CD4-positive, alpha-beta T cell (primary cell): ENCODE measurements at regions not wholly inside any gene's neighbourhood (a gene's known extent, or its start where the extent isn't known, plus 50 kb on each side); places are given as distances from the start of the nearest gene placed in this dataset.

Experiments
- ATAC-seq: fragments of 200-7000 bp; cut with Tn5 transposase; one replicate; pipeline ENCODE4 v1.10.0; 2022; ENCODE audit warnings: mild to moderate bottlenecking; ENCODE audit not compliant: poor library complexity
- CTCF ChIA-PET: fragments of 350-600 bp; sonication (Branson Sonifier 250); formaldehyde crosslinking; loops from one replicate; lab custom pipeline; 2021; ENCODE audit warnings: antibody characterized with exemption, inconsistent platforms; lab: Charles Lee
- POLR2A ChIA-PET: fragments of 350-600 bp; sonication (Branson Sonifier 250); formaldehyde crosslinking; loops from one replicate; lab custom pipeline; 2021; ENCODE audit warnings: antibody characterized with exemption, inconsistent platforms; lab: Charles Lee
- DNase-seq, 14 experiments: peaks; one replicate each; pipeline ENCODE4 v3.0.0-alpha.2; 2013 to 2020; ENCODE audit warnings: mixed read lengths in 2 of 14
- H3K27ac ChIP-seq, 2 donors: one replicate each; pipeline versions ENCODE4 v1.5.1 to v1.7.0; 2013; ENCODE audit warnings: low read length in 2 of 2, low read depth in 1 of 2, mild to moderate bottlenecking in 1 of 2
- H3K27me3 ChIP-seq, 2 experiments: 1 replicate in 1 of 2; 2 replicates in 1 of 2; pipeline versions ENCODE4 v1.6.1 to v1.7.0; 2013; ENCODE audit warnings: low read length in 2 of 2, control low read depth in 1 of 2, mild to moderate bottlenecking in 1 of 2, moderate library complexity in 1 of 2; ENCODE audit not compliant: insufficient read depth in 2 of 2, control insufficient read depth in 1 of 2
- H3K36me3 ChIP-seq: one replicate; pipeline ENCODE4 v1.6.1; 2013; ENCODE audit warnings: low read length, control low read depth; ENCODE audit not compliant: insufficient read depth
- H3K4me1 ChIP-seq: one replicate; pipeline ENCODE4 v1.6.1; 2013; ENCODE audit warnings: low read length, control low read depth; ENCODE audit not compliant: insufficient read depth
- H3K4me3 ChIP-seq: one replicate; pipeline ENCODE4 v1.5.1; 2013; ENCODE audit warnings: mild to moderate bottlenecking, low read length, moderate library complexity
- H3K9me3 ChIP-seq, 2 experiments: 1 replicate in 1 of 2; 2 replicates in 1 of 2; pipeline versions ENCODE4 v1.6.1 to v1.7.0; 2013; ENCODE audit warnings: low read length in 2 of 2, mild to moderate bottlenecking in 2 of 2, control low read depth in 1 of 2, moderate library complexity in 1 of 2; ENCODE audit not compliant: control insufficient read depth in 1 of 2, insufficient read depth in 1 of 2
- H3K27ac Mint-ChIP-seq: one replicate; pipeline ENCODE4 v1.8.0; 2020; ENCODE audit warnings: mixed read lengths
- H3K27me3 Mint-ChIP-seq: one replicate; pipeline ENCODE4 v1.8.0; 2021; ENCODE audit warnings: mixed read lengths
- H3K36me3 Mint-ChIP-seq: one replicate; pipeline ENCODE4 v1.8.0; 2021; ENCODE audit warnings: low read depth, mixed read lengths
- H3K4me1 Mint-ChIP-seq: one replicate; pipeline ENCODE4 v1.8.0; 2021; ENCODE audit warnings: low read depth, mixed read lengths
- H3K4me3 Mint-ChIP-seq: one replicate; pipeline ENCODE4 v1.8.0; 2020; ENCODE audit warnings: mild to moderate bottlenecking, mixed read lengths
- H3K9me3 Mint-ChIP-seq: one replicate; pipeline ENCODE4 v1.8.0; 2020; ENCODE audit warnings: mixed read lengths
- intact Hi-C, 2 experiments: fragments of 100-400 bp; cut with DNase I in 1 of 2; cut with micrococcal nuclease in 1 of 2; formaldehyde crosslinking; loops; one replicate each; pipeline versions ENCODE4 v1.15.1 to v1.9.0; 2023 to 2025; cut with DNase I, micrococcal nuclease
- TF ChIP-seq, protein P1 (sequence below): fragments of 200-600 bp; IDR thresholded peaks from one replicate; pipeline ENCODE4 v1.8.0; 2022; ENCODE audit warnings: antibody characterized with exemption, mild to moderate bottlenecking

GRCh38 chr18:38930881-38931753 is 1365.5 kb upstream of the CELF4 start:
- intact Hi-C loops: no loop called here
- ATAC-seq (no peak), DNase-seq (no peak)
- Mint-ChIP-seq H3K4me3 (no peak overlapping the region), H3K4me1 (no peaks in the 10 kb centered on the region), H3K9me3 (no peaks in the 10 kb centered on the region), H3K36me3 (no peaks in the 10 kb centered on the region), H3K27ac (no peak overlapping the region), H3K27me3 (peaks cover 3% of the 10 kb centered on the region)
- no peak overlapping the region for H3K27ac ChIP-seq
- H3K4me1 ChIP-seq: no peaks in the 10 kb centered on the region
- H3K4me3 ChIP-seq: no peak overlapping the region
- H3K36me3 ChIP-seq: no peaks in the 10 kb centered on the region
- POLR2A ChIA-PET: no interaction called here
- H3K9me3 ChIP-seq: no peaks in the 10 kb centered on the region
- CTCF ChIA-PET: no interaction called here
- TF ChIP-seq, protein P1, sequence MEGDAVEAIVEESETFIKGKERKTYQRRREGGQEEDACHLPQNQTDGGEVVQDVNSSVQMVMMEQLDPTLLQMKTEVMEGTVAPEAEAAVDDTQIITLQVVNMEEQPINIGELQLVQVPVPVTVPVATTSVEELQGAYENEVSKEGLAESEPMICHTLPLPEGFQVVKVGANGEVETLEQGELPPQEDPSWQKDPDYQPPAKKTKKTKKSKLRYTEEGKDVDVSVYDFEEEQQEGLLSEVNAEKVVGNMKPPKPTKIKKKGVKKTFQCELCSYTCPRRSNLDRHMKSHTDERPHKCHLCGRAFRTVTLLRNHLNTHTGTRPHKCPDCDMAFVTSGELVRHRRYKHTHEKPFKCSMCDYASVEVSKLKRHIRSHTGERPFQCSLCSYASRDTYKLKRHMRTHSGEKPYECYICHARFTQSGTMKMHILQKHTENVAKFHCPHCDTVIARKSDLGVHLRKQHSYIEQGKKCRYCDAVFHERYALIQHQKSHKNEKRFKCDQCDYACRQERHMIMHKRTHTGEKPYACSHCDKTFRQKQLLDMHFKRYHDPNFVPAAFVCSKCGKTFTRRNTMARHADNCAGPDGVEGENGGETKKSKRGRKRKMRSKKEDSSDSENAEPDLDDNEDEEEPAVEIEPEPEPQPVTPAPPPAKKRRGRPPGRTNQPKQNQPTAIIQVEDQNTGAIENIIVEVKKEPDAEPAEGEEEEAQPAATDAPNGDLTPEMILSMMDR: no peak
- no peaks in the 10 kb centered on the region for H3K27me3 ChIP-seq

DNA sequence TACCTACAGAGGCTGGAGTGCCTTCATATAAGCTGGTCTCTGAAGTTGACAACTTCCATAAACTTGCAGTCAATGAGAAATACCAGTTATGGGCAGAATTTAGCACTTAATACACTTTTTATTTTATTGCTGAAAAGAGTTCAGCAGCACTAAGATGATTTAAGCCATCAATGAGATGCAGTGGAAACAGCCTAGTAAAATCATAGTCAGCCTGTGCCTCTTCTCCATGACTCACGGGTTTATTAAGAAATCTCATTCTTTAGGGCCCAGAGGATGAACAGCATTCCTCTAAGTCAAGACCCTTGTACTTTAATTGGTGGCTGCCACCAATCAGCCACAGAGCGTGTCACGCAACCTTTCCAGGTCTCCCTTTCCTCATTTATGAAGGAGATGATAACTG is 1357.9 kb upstream of the CELF4 start:
- no peak overlapping the region for H3K27ac ChIP-seq
- H3K9me3 Mint-ChIP-seq: no peaks in the 10 kb centered on the region
- ChIA-PET CTCF (no interaction called here), POLR2A (no interaction called here)
- DNase-seq (no peak), ATAC-seq (no peak)
- no peaks in the 10 kb centered on the region for H3K27me3 ChIP-seq
- H3K36me3 ChIP-seq: no peaks in the 10 kb centered on the region
- intact Hi-C loops: no loop called here
- no peaks in the 10 kb centered on the region for H3K9me3 ChIP-seq
- TF ChIP-seq, protein P1: no peak
- H3K27ac Mint-ChIP-seq: no peak overlapping the region
- peaks cover 8% of the 10 kb centered on the region for H3K27me3 Mint-ChIP-seq
- H3K36me3 Mint-ChIP-seq: no peaks in the 10 kb centered on the region
- no peak overlapping the region for H3K4me3 ChIP-seq
- H3K4me1 Mint-ChIP-seq: no peaks in the 10 kb centered on the region
- no peaks in the 10 kb centered on the region for H3K4me1 ChIP-seq
- H3K4me3 Mint-ChIP-seq: no peak overlapping the region

DNA sequence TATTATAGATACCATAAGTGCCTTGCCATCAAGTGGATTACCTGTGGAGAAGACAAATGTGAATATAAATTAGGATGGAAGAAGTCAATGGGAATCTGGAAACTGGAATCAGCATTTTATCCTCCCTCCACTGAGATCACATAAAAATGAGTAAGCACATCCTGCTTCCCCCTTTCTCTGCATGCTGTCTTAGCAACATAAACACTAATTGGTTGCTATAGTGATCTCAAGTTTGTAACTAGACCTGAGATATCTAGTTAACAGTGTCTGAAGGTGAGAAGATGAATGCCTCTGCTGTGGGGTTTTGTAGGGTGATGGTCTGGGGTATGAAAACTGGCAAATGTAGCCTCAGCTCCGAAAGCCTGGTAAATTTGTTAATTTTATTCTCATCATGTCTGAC is 1357.5 kb upstream of the CELF4 start:
- Mint-ChIP-seq H3K27me3 (peaks cover 8% of the 10 kb centered on the region), H3K27ac (no peak overlapping the region), H3K9me3 (no peaks in the 10 kb centered on the region), H3K4me3 (no peak overlapping the region), H3K36me3 (no peaks in the 10 kb centered on the region), H3K4me1 (no peaks in the 10 kb centered on the region)
- no peaks in the 10 kb centered on the region for H3K27me3 ChIP-seq
- H3K9me3 ChIP-seq: no peaks in the 10 kb centered on the region
- TF ChIP-seq, protein P1: no peak
- CTCF ChIA-PET: no interaction called here
- no peak for ATAC-seq
- H3K27ac ChIP-seq: no peak overlapping the region
- H3K36me3 ChIP-seq: no peaks in the 10 kb centered on the region
- H3K4me1 ChIP-seq: no peaks in the 10 kb centered on the region
- no peak overlapping the region for H3K4me3 ChIP-seq
- POLR2A ChIA-PET: no interaction called here
- intact Hi-C loops: no loop called here
- DNase-seq: no peak
